HG03025 (cell line): ENCODE measurements at regions not wholly inside any gene's neighbourhood (a gene's known extent, or its start where the extent isn't known, plus 50 kb on each side); places are given as distances from the start of the nearest gene placed in this dataset.
"Not testable (repeated sequence)": the region's sequence is repeated elsewhere in the genome, so short reads cannot be mapped to it uniquely, and the experiment has no call there.

Experiments used
- ATAC-seq: cut with Tn5 transposase; IDR thresholded peaks from one replicate; pipeline ENCODE4 v1.9.1; 2021; ENCODE audit warnings: mild to moderate bottlenecking, moderate library complexity; ENCODE audit not compliant: unreplicated experiment, low FRiP score

GRCh38 chr2:167803449-167803988 is 443.9 kb downstream of the STK39 start:
- no peak for ATAC-seq

GRCh38 chr2:167794554-167795255 is 452.7 kb downstream of the STK39 start:
- no peak for ATAC-seq

DNA sequence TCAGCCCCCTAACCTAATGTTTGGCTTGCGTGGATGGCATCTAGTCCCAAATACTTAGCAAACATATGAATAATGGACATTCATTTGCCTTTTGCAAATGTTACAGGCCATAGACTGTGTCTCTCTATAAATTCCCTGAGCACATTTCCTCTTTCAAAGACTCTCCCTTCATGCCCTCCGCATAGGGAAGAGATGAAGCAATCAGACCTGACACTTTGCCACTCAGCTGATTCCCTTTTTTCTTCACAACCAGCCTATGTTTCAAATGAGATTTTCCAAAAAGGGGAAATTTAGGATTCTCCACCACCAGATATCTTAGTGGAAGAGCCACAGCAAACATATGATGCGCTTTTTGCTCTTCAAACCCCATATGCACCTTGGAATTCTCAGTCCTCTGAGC is 453.7 kb downstream of the STK39 start:
- ATAC-seq: no peak

- ATAC-seq: no peak
Observed at GRCh38 chr2:167792126-167792525, 455.3 kb downstream of the STK39 start.

GRCh38 chr2:167790781-167791450 is 456.5 kb downstream of the STK39 start:
- ATAC-seq: no peak

DNA sequence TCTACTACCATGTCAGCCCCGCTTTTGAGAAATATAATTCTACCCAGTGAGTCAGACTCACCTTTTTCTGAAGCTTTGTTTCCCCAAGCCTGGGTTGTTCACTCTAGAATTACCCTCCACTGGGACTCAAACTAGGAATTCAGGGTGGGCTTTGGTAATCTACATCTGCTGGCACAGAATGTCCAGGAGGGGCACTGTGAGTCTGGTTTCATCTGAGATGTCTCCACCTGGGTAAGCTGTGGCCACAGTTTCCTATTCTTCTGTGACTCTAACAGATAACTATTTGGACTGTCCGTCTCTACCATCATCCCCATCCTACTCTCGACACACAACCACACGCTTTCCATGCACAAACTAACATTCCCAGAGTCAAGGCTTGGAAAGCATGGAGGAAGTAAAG is 457.2 kb downstream of the STK39 start:
- no peak for ATAC-seq

- no peak for ATAC-seq
Observed at GRCh38 chr2:167787562-167787961, 459.8 kb downstream of the STK39 start.

DNA sequence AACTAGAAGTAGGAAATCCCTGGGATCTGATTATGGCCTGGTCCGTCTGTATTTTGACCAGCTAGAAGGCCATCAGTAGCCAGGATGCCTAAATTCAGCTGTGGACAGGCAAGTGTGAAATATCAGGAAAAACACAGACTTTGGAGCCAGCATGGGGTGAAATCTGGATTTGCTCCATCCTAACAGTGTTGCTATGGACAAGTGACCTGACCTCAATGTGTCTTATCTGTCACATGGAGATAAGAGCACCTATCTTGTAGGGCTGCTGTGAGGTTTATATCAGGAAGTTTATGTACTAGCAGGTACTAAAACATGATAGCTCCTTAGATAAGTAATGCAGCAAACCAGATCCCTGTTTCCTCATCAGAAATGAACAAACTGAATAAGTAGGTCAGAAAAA is 460.4 kb downstream of the STK39 start:
- ATAC-seq: no peak

DNA sequence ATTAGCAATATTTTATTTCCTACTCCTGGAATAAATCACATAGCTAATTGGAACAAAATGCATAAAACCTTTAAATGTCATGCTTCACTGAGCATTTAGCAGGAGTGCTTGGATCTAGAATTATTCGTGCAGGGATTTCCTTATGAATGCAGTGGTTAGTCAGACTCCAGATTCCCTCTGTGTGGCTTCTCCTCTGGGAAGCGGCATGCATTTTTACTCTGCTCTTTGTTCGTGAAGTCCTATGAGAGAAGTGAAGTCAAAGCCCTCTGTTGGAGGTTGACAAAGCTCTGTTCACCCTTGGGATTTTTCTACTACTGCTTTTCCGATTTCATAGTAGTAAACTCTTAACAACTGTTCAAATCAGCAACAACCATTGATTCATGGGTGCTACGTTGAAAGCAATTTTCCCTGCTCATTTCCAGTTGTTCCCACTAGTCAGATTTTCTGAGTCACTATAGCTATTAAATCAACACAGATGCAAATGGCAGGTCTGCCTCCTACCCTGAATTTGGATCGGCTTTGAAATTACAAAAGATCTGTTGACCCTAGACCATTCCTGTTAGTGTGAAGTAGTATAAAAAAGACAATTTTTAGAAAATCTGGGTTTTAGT is 461.7 kb downstream of the STK39 start:
- no peak for ATAC-seq

DNA sequence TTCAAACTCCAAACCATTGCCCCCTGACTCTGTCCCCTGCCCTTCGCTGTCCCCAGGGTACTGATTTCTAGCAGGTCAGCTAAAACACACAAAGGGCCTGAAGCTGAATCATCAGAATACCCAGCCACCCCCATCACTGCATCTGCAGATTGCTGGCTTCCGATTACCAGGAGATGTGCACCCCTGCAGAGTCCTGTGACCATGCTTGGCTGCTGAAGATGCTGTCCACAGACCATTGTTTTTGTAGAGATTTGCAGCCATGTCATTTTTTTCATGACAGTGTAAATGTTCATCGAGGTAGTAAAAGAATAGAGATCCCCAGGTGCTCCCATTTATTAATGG is 463.3 kb downstream of the STK39 start:
- ATAC-seq: no peak

DNA sequence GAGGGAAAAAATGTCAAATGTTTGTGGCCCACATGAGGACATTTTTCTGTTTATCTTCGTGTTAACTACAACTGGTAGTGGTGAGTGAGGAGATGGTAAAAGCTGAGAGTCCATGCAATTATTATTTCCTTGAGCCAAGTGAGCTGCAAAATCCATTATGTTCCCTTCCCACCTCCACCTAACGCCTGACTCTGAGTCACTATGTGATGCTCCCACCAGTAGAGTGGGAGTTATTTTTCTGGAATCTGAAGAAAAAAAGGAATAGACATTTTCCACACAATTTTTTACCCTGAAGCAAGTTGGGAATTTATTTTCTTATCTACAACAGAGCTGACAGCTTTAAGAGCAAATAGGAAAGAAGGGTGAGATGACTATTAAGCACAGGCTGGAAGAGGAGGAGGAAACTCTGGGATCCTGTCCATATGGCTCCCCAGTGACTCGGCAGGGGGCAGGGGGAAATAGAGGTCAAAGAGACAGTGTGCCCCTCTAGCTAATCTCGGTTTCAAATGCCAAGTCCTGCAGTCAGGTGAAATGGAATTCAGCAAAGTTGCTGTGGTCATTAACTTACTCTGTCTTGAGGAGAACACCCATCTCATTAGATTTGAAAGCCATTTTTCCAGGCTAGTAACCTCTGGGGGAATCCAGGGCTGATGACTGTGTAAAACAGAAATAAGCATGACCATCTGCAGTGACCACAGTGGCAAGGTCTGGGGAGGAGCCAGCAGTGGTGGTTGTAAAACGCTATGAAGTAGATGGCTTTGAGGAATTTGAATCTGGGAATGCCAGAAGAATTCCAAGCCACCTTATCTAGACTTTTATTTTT is 463.9 kb downstream of the STK39 start:
- ATAC-seq: no peak

DNA sequence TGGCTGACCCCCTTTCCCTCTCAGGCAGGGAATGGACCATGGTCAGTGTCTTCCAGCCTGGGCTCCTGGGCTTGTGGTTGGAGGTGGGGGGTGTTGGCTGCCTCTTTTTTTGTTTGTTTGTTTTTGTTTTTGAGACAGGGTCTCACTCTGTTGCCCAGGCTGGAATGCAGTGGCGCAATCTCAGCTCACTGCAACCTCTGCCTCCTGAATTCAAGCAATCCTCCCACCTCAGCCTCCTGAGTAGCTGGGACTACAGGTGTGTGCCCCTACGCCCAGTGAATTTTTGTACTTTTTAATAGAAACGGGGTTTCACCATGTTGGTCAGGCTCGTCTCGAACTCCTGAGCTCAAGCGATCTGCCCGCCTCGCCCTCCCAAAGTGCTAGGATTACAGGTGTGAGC is 465.8 kb downstream of the STK39 start:
- not testable (repeated sequence) for ATAC-seq

DNA sequence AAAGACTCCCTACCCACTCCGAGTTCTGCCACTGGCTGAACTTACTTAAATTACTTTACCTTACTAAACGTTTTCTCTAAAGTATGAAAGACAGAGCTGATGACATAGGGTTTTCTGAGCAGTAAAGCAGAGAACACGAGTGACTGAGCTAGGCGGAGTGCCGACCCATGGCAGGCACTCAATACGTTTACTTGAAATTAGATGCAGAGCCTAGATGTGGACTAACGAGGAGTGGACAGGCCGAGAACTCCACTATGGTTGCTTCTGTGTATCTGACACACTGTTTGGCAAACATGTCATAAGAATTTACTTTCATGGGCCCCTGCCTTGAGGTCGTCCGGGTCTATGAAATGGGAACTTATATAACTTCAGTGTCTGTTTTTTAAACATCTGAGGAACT is 471.0 kb downstream of the STK39 start:
- ATAC-seq: no peak

GRCh38 chr2:167771628-167772027 is 475.8 kb downstream of the STK39 start:
- no peak for ATAC-seq

GRCh38 chr2:167769020-167769419 is 478.4 kb downstream of the STK39 start:
- ATAC-seq: no peak

DNA sequence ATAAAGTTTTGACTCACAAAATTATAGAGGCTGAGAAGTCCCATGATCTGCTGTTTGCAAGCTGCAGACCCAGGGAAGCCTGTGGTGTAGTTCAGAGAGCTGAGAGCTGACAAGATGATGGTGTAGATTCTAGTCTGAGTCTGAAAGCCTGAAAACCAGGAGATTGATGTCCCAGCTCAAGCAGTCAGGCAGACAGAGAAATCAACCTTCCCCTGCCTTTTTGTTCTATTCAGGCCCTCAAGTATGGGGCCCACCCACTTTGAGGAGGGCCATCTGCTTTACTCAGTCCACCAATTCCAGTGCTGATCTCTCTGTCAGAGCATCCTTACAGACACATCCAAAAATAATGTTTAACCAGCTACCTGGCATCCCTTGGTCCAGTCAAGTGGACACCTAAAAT is 479.6 kb downstream of the STK39 start:
- no peak for ATAC-seq

DNA sequence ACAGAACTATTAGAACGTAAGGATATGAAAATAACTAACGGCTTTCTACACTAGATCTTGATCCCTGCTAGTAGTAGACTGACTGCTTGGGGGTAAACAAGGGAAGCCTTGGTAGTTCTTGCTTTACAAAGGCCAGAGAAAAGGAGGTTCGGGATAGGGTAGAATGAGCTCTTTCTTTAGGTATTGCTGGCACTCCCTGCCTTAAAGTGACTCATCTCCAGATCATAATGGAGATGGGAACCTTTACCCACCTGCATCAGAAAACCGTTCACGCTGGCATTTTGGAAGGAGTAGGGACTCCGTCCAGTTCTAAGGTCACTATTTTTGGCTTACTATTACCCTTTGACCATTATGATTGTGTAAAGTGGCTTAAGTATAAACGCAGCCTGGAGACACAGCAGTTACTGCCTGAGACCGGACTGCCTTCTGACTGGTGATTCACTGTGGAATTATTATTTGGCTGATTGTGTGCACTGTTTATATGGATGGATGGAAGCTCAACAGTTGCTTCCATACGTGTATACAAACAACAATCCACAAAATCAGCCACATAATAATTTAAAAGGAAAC is 482.5 kb downstream of the STK39 start:
- ATAC-seq: no peak

GRCh38 chr2:167761465-167762136 is 485.8 kb downstream of the STK39 start:
- no peak for ATAC-seq

GRCh38 chr2:167759531-167759930 is 487.9 kb downstream of the STK39 start:
- ATAC-seq: no peak

DNA sequence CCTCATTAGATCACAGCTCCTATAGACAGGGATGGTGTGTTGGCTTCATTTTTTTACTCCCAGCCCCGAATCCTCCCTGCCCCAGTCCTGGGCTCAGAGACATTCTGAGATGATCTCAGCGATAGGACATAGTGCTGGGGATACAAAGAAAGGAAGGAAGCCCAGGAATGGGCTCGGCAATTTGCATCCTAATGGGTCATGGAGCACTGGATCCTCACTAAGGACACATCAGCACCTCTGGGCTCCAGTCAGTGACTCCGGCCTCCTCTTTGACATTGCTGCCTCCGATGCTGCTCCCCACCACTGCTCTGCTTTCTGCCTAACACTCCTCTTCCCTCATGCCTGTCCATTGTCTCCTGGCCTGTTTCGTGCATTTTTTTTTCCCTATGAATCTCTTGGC is 489.1 kb downstream of the STK39 start:
- no peak for ATAC-seq
